HG03575 (cell line): ENCODE measurements at regions not wholly inside any gene's neighbourhood (a gene's known extent, or its start where the extent isn't known, plus 50 kb on each side); places are given as distances from the start of the nearest gene placed in this dataset.

ENCODE experiments used
- ATAC-seq: cut with Tn5 transposase; IDR thresholded peaks from one replicate; pipeline ENCODE4 v1.9.1; 2021; ENCODE audit not compliant: unreplicated experiment, insufficient number of reproducible peaks, low FRiP score; ENCODE audit errors: extremely low read depth

GRCh38 chr9:108003526-108003925 lies 514.0 kb upstream of the KLF4 start:
- no peak for ATAC-seq

GRCh38 chr9:108002371-108002956 lies 512.9 kb upstream of the KLF4 start:
- no peak for ATAC-seq

GRCh38 chr9:108001237-108001636 lies 511.7 kb upstream of the KLF4 start:
- ATAC-seq: no peak

GRCh38 chr9:107999890-108000289 lies 510.3 kb upstream of the KLF4 start:
- no peak for ATAC-seq

- no peak for ATAC-seq
These were observed 509.4 kb upstream of the KLF4 start for GRCh38 chr9:107999011-107999410.

GRCh38 chr9:107994648-107995047 lies 505.1 kb upstream of the KLF4 start:
- ATAC-seq: no peak

- no peak for ATAC-seq
These were observed 502.7 kb upstream of the KLF4 start for GRCh38 chr9:107992271-107992670.

GRCh38 chr9:107991581-107991980 lies 502.0 kb upstream of the KLF4 start:
- ATAC-seq: no peak

GRCh38 chr9:107989544-107989943 lies 500.0 kb upstream of the KLF4 start:
- no peak for ATAC-seq

- ATAC-seq: no peak
These were observed 499.5 kb upstream of the KLF4 start for GRCh38 chr9:107989099-107989498.

- ATAC-seq: no peak
These were observed 495.4 kb upstream of the KLF4 start for GRCh38 chr9:107984956-107985355.

- no peak for ATAC-seq
These were observed 494.2 kb upstream of the KLF4 start for GRCh38 chr9:107983762-107984161.

GRCh38 chr9:107983181-107983603 lies 493.6 kb upstream of the KLF4 start:
- no peak for ATAC-seq

GRCh38 chr9:107982745-107983144 lies 493.2 kb upstream of the KLF4 start:
- no peak for ATAC-seq

GRCh38 chr9:107982001-107982400 lies 492.4 kb upstream of the KLF4 start:
- no peak for ATAC-seq

GRCh38 chr9:107980984-107981383 lies 491.4 kb upstream of the KLF4 start:
- ATAC-seq: no peak

- no peak for ATAC-seq
These were observed 487.2 kb upstream of the KLF4 start for GRCh38 chr9:107976767-107977166.

- no peak for ATAC-seq
These were observed 485.9 kb upstream of the KLF4 start for GRCh38 chr9:107975426-107976010.

- no peak for ATAC-seq
These were observed 483.9 kb upstream of the KLF4 start for GRCh38 chr9:107973451-107973850.

- ATAC-seq: no peak
These were observed 482.8 kb upstream of the KLF4 start for GRCh38 chr9:107972346-107972745.

- no peak for ATAC-seq
These were observed 481.7 kb upstream of the KLF4 start for GRCh38 chr9:107971241-107971640.
